ENCODE measurements at regions not wholly inside any gene's neighbourhood (a gene's known extent, or its start where the extent isn't known, plus 50 kb on each side); places are given as distances from the start of the nearest gene placed in this dataset.

DNA sequence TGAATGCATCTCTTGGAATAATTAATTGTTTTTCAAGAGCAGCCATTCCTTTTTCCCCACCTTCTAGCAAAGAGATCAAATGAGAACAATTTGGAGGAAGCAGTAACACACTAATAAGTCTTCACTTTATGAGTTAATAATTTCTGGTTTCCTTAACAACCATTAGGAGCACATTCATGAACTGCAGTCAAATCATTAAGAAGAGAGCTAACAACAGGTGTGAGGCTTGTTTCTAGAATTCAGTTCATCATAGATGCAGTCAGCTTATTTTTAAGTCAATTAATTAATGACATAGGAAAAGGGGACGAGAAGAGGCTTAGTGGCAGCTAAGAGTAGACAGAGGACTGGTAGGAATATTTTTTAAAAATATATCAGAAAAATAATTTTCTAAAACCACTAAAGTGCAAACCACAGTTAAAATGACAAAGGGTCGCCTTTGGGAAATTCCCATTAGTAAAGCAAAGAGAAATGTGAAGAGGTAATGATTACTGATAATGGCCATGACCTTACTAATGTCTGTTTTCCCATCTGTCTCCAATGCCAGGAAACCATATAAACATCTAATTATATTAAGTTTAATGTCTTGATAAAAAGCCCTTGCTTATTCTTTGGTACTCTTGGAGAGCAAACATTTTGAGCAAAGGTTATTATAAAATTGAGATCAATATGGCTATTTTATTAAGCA, 184.2 kb downstream of the KCNJ2 start:
- no peak overlapping the region for H3K4me3 ChIP-seq
- Mint-ChIP-seq H3K4me3 (no peak overlapping the region), H3K9me3 (no peaks in the 10 kb centered on the region), H3K36me3 (ENCODE audit: low read depth) (no peaks in the 10 kb centered on the region), H3K27me3 (ENCODE audit: insufficient read depth, low read depth, poor library complexity) (no peaks in the 10 kb centered on the region), H3K27ac (no peak overlapping the region), H3K4me1 (no peaks in the 10 kb centered on the region)
- no peaks in the 10 kb centered on the region for H3K27me3 ChIP-seq (ENCODE audit: insufficient read depth)
- peaks cover 8% of the 10 kb centered on the region; the same call in 1 of the 2 replicates for H3K9me2 ChIP-seq (ENCODE audit: insufficient read depth)
- no peaks in the 10 kb centered on the region for H3F3A ChIP-seq (replicated peaks; ENCODE audit: low read depth)
- H3K36me3 ChIP-seq (ENCODE audit: insufficient read depth): no peaks in the 10 kb centered on the region
- TF ChIP-seq STAT1 (IDR thresholded peaks at IDR 0.05; ENCODE audit: unreplicated experiment) (no peak), EZH2 (IDR thresholded peaks at IDR 0.05; ENCODE audit: low read depth, unreplicated experiment) (no peak), POLR2AphosphoS5 (IDR thresholded peaks at IDR 0.05; ENCODE audit: low read depth) (no peak), ZNF114 (CRISPR knock-in tag; IDR thresholded peaks at IDR 0.05) (no peak), CREB1 (CRISPR knock-in tag; IDR thresholded peaks at IDR 0.05; ENCODE audit: low read depth) (no peak), JUNB (IDR thresholded peaks at IDR 0.05; ENCODE audit: unreplicated experiment) (no peak), EZH2phosphoT487 (IDR thresholded peaks at IDR 0.05; ENCODE audit: unreplicated experiment) (no peak), NANOG (IDR thresholded peaks at IDR 0.05; ENCODE audit: borderline replicate concordance) (no peak), ZNF331 (CRISPR knock-in tag; IDR thresholded peaks at IDR 0.05; ENCODE audit: low read depth) (no peak)
- TF ChIP-seq, protein P1, sequence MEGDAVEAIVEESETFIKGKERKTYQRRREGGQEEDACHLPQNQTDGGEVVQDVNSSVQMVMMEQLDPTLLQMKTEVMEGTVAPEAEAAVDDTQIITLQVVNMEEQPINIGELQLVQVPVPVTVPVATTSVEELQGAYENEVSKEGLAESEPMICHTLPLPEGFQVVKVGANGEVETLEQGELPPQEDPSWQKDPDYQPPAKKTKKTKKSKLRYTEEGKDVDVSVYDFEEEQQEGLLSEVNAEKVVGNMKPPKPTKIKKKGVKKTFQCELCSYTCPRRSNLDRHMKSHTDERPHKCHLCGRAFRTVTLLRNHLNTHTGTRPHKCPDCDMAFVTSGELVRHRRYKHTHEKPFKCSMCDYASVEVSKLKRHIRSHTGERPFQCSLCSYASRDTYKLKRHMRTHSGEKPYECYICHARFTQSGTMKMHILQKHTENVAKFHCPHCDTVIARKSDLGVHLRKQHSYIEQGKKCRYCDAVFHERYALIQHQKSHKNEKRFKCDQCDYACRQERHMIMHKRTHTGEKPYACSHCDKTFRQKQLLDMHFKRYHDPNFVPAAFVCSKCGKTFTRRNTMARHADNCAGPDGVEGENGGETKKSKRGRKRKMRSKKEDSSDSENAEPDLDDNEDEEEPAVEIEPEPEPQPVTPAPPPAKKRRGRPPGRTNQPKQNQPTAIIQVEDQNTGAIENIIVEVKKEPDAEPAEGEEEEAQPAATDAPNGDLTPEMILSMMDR (conservative IDR thresholded peaks at IDR 0.05; ENCODE audit: low read depth in 2 of 2): no peak
- TF ChIP-seq, protein P2, sequence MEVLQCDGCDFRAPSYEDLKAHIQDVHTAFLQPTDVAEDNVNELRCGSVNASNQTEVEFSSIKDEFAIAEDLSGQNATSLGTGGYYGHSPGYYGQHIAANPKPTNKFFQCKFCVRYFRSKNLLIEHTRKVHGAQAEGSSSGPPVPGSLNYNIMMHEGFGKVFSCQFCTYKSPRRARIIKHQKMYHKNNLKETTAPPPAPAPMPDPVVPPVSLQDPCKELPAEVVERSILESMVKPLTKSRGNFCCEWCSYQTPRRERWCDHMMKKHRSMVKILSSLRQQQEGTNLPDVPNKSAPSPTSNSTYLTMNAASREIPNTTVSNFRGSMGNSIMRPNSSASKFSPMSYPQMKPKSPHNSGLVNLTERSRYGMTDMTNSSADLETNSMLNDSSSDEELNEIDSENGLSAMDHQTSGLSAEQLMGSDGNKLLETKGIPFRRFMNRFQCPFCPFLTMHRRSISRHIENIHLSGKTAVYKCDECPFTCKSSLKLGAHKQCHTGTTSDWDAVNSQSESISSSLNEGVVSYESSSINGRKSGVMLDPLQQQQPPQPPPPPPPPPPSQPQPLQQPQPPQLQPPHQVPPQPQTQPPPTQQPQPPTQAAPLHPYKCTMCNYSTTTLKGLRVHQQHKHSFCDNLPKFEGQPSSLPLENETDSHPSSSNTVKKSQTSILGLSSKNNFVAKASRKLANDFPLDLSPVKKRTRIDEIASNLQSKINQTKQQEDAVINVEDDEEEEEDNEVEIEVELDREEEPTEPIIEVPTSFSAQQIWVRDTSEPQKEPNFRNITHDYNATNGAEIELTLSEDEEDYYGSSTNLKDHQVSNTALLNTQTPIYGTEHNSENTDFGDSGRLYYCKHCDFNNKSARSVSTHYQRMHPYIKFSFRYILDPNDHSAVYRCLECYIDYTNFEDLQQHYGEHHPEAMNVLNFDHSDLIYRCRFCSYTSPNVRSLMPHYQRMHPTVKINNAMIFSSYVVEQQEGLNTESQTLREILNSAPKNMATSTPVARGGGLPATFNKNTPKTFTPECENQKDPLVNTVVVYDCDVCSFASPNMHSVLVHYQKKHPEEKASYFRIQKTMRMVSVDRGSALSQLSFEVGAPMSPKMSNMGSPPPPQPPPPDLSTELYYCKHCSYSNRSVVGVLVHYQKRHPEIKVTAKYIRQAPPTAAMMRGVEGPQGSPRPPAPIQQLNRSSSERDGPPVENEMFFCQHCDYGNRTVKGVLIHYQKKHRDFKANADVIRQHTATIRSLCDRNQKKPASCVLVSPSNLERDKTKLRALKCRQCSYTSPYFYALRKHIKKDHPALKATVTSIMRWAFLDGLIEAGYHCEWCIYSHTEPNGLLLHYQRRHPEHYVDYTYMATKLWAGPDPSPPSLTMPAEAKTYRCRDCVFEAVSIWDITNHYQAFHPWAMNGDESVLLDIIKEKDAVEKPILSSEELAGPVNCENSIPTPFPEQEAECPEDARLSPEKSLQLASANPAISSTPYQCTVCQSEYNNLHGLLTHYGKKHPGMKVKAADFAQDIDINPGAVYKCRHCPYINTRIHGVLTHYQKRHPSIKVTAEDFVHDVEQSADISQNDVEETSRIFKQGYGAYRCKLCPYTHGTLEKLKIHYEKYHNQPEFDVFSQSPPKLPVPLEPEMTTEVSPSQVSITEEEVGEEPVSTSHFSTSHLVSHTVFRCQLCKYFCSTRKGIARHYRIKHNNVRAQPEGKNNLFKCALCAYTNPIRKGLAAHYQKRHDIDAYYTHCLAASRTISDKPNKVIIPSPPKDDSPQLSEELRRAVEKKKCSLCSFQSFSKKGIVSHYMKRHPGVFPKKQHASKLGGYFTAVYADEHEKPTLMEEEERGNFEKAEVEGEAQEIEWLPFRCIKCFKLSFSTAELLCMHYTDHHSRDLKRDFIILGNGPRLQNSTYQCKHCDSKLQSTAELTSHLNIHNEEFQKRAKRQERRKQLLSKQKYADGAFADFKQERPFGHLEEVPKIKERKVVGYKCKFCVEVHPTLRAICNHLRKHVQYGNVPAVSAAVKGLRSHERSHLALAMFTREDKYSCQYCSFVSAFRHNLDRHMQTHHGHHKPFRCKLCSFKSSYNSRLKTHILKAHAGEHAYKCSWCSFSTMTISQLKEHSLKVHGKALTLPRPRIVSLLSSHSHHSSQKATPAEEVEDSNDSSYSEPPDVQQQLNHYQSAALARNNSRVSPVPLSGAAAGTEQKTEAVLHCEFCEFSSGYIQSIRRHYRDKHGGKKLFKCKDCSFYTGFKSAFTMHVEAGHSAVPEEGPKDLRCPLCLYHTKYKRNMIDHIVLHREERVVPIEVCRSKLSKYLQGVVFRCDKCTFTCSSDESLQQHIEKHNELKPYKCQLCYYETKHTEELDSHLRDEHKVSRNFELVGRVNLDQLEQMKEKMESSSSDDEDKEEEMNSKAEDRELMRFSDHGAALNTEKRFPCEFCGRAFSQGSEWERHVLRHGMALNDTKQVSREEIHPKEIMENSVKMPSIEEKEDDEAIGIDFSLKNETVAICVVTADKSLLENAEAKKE (CRISPR knock-in tag; IDR thresholded peaks at IDR 0.05): no peak
- TF ChIP-seq, protein P3, sequence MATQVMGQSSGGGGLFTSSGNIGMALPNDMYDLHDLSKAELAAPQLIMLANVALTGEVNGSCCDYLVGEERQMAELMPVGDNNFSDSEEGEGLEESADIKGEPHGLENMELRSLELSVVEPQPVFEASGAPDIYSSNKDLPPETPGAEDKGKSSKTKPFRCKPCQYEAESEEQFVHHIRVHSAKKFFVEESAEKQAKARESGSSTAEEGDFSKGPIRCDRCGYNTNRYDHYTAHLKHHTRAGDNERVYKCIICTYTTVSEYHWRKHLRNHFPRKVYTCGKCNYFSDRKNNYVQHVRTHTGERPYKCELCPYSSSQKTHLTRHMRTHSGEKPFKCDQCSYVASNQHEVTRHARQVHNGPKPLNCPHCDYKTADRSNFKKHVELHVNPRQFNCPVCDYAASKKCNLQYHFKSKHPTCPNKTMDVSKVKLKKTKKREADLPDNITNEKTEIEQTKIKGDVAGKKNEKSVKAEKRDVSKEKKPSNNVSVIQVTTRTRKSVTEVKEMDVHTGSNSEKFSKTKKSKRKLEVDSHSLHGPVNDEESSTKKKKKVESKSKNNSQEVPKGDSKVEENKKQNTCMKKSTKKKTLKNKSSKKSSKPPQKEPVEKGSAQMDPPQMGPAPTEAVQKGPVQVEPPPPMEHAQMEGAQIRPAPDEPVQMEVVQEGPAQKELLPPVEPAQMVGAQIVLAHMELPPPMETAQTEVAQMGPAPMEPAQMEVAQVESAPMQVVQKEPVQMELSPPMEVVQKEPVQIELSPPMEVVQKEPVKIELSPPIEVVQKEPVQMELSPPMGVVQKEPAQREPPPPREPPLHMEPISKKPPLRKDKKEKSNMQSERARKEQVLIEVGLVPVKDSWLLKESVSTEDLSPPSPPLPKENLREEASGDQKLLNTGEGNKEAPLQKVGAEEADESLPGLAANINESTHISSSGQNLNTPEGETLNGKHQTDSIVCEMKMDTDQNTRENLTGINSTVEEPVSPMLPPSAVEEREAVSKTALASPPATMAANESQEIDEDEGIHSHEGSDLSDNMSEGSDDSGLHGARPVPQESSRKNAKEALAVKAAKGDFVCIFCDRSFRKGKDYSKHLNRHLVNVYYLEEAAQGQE (IDR thresholded peaks at IDR 0.05; ENCODE audit: unreplicated experiment): no peak
- TF ChIP-seq, protein P4, sequence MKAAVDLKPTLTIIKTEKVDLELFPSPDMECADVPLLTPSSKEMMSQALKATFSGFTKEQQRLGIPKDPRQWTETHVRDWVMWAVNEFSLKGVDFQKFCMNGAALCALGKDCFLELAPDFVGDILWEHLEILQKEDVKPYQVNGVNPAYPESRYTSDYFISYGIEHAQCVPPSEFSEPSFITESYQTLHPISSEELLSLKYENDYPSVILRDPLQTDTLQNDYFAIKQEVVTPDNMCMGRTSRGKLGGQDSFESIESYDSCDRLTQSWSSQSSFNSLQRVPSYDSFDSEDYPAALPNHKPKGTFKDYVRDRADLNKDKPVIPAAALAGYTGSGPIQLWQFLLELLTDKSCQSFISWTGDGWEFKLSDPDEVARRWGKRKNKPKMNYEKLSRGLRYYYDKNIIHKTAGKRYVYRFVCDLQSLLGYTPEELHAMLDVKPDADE (IDR thresholded peaks at IDR 0.05): no peak
- no peak overlapping the region for H3K27ac ChIP-seq (ENCODE audit: low read depth)
- DNase-seq (ENCODE audit: low spot score): no peak
- H3K4me1 ChIP-seq (ENCODE audit: insufficient read depth): peaks cover 2% of the 10 kb centered on the region; the same call in 1 of the 2 replicates
- H4K20me1 ChIP-seq (replicated peaks; ENCODE audit: insufficient read depth): no peaks in the 10 kb centered on the region
- no peak overlapping the region for H3K4me2 ChIP-seq
- H2AFZ ChIP-seq: no peak overlapping the region
- ATAC-seq: no peak
- H3K79me2 ChIP-seq (replicated peaks; ENCODE audit: insufficient read depth): no peaks in the 10 kb centered on the region

All from GM23338 (cell line).